Nucleus accumbens (tissue), 56 donors: ENCODE measurements at regions not wholly inside any gene's neighbourhood (a gene's known extent, or its start where the extent isn't known, plus 50 kb on each side); places are given as distances from the start of the nearest gene placed in this dataset.
A peak's percentile ranks its signal among the peaks of the same experiment; 100 is the strongest.

Experiments used
- DNase-seq, 56 donors: peaks; one replicate each; lab custom pipeline; 2025; lab: John Stamatoyannopoulos, UW

DNA sequence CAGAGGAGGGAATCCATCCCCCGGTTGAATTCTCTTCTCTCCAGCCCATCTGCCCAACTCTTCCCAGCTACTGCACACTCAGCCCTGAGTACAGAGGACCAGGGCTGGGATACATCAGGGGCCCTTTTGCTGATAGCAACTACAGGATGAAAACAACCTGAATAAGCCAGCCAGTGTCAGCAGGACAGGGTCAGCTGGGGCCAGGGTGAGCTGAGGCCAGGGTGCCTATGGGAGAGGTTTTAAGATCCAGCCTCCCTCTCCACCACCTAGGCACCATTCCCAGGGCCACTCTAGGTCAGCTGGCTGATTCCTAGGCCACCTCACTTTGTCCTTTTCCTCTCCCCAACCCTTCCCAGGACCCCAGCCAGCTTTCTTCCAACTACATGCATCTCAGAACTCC lies 83.8 kb downstream of the MRPL46 start:
- no peak for DNase-seq

DNA sequence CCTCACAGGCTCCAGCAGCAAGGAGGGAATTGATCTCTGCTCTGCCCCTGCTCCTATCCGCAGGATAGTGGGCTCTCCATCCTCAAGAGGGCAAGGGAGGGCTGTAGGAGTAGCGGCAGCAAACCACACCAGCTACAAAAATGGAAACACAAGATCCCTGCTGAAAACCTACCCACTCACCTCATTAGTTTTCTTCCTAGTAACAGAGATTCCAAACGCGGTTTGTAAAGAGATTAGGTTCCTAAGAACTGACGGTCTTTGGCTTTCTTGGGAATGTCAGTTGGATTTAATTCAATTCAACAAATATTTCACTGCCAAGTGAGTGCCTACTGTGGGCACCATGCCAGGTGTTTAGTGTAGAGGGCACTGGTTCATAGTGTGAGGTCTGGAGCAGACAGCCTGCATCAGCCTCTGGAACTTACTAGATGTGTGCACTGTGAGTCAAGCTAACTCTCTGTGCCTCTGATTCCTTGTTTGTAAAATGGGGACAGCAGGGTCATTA lies 84.7 kb downstream of the MRPL46 start:
- DNase-seq: peak in 12 of 56 donors; percentile 11 to 54 (median 30)

DNA sequence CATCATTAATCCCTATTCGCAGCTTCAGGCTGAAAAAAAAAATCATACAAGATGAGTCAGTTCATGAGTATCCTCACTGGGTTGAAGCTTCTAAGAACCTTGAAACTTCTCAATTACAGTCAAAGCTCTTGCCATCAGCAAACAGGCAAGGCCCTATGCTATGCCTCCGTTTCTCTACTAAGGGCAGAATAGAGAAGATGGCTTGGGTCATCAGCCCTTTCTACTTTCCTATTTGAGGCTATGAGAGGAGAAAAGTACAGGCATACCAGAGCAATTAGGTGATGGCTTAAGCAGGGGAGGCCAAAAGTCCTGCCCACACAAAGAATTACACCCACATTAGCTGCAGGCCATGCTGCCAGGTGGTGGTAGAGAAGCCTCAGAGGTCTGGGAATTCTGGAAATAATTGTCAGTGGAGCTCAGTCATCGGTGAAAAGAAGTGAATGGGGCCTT lies 89.0 kb downstream of the MRPL46 start:
- DNase-seq: no peak

DNA sequence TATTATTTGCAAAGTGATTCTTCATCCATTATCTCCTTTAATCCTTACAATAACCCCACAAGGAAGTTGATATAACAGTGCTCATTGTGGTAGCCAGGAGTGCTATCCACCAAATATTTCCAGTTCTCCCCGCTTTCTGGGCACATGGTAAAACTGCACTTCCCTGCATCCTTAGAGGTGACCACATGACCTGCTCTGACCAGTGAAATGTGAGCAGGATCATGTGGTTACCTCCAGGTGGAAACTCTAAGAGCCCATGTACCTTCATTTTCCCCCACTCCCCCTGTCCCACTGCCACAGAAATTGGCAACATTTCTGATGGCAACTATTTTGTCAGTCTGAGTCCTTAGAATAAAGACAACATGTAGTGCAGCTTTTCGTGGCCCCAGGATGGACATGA lies 89.7 kb downstream of the MRPL46 start:
- no peak for DNase-seq

DNA sequence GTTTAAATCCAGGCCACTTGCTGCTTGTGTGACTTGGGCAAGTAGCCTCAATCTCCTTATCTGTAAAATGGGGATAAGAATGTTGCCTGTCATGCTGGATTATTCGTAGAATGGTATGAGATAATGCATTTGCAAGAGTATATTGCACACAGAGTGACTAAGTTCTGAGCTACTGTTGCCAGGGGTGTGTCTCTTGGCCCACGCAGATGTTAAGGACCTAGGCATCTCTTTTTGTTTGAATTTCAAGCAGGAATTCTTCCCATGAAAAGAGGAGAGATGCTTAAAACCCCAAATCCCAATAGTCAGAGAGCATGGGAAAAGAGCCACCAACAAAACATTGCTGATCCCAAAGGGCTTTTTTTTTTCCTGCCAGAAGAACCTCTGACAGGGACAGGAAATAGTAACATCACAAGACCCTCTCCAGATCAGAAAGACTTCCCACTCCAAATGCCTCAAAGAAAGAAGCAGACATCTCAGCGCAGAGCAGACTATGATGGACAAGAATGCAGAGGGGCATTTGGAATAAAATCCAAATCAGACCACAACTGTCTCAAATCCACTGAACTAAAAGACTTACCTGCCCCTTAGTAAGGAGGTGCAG lies 90.5 kb downstream of the MRPL46 start:
- peak in 12 of 56 donors; percentile 2 to 58 (median 20) for DNase-seq

DNA sequence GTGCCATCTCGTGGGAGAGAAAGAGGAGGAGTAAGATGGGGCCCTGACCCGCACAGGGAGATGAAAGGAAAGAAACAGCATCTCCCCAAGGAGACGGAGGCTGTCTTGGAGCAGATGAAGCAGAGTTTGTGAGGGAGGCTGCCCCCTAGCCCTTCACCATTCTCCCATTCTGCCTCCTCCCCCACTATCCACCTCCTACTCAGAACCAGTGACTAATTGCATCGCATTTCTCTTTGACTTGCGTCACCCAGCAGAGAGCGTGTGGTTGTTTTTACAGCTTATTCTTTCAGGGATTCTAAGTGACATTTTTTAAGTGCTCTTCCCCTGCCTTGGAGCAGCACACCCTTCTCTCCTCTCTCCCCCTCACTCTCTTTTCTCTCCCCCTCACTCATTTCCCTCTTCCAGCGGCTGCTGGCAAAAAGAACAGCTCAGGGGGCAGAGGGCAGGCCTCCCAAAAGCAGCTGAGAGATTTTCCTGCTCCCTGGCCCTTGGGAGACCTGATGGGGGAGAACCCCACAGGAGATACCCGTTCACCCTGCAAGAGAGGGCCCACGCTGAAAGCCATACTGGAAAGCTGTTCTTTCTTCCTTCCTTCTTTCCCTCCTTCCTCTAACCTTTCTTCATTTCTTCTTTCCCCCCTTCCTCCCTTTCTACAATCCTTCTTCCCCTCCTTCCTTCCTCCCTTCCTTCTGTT lies 91.8 kb downstream of the MRPL46 start:
- peak in 35 of 56 donors; percentile 4 to 77 (median 41) for DNase-seq

DNA sequence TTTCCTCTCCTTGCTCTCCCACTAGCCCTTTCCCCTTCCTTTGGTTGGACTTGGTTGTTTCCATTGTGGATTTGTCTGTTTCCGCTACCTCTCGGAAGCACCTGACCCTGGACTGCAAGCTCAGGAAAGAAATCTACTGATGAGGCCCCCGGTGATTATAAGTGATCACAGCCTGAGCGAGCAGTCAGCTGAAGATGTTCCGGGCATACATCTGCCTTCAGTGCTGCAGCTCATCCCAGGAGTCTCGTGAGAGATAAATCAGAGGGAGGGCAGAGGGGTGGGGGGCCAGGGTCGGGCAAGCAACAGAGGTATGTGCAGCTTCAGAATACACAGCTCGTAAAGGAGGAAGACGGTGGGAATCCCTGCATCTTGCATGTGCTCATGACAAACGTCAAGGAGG lies 102.1 kb downstream of the MRPL46 start:
- no peak for DNase-seq

DNA sequence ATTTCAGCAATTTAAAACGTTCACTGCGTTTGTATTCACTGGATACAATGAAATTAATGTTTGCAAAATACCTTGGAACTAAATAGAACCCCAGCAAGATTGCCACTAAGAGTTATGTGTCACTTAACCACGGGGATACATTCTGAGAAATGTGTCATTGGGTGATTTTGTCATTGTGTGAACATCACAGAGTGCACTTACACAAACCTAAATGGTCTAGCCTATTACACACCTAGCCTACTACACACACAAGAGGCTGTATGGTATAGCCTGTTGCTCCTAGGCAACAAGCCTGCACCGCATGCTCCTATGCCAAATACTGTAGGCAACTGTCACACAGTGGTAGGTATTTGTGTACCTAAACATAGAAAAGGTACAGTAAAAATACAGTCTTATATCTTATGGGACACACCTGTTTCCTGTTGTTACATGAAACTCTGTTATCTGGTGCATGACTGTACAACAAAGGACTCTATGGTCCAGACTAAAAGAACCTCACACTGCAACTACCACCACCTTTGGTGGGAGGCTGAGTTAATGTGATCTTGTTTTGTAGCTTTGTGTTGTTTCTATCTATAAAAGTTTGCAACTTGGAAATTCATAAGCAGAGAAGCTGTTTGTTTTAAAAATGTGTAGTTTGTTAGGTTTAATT lies 92.2 kb upstream of the NTRK3 start:
- no peak for DNase-seq

DNA sequence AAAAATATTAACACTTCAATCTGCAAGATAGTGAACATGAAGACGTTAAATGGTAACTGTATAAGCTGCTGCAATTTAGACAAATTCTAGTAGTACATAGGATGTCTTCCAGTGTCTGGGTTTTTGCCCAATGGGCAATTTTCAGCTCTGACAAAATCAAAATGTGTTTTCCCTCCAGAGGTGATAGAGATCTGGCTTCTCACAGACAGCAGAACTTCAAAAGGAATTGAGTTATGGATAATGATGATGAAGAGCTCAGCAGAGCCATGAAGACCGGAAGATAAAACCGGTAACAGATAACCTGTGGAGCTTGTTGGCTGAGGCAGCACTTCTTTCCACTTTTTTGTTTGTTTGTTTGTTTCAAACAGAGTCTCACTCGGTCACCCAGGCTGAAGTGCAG lies 89.4 kb upstream of the NTRK3 start:
- DNase-seq: no peak

DNA sequence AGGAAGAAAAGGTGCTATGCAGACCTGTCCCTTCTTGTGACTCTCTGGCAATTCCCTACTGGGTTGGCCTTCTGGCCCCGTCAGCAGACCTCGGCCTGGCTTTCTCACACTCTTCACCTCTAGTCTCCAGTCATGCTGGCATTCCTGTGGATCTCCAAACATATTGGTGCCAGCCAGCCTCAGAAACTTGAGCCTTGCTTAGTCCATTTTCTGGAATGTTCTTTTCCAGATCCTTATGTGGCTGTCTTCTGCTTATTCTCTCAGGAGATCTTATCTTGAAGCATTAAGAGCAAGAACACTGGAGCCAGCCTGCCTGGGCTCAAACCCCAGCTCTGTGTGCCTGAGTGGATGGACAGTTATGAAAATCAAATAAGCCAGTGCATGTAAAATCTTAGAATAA lies 88.2 kb upstream of the NTRK3 start:
- DNase-seq: no peak

DNA sequence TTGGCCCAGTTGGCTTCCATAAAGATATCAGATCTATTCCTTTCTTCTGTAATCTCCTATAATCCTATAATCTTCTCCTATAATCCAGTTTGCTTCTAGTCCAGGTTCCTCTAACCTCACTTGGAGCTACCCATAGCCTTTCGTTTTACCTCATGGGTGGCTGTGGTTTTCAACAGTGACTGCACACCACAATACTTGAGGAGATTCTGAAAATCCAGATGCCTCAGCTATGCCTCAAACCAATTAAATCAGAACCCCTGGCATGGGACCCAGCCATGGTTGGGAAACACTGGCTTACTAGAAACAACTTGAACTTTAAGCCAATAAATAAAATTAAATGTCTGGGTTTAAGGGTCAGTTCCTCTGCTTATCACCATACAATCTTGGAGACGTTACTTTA lies 86.1 kb upstream of the NTRK3 start:
- no peak for DNase-seq

DNA sequence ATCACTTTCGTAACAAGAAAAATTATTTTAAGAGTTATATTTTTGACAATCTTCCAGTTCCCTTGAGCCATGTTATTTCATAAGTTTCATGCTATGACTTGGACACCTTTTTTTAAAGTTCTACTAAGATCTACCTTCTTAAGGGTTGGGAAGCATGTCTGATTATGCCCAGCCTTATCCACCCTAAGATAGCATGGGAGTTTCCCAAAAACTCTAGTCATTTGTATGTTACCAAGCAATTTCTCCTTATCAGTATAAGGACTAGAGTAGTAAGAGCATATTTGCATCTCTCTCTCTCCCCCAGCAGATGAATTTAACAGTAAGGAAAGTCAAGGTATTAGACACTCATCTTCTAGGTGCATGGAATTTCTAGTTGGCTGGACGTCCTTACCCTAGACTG lies 85.1 kb upstream of the NTRK3 start:
- DNase-seq: no peak

DNA sequence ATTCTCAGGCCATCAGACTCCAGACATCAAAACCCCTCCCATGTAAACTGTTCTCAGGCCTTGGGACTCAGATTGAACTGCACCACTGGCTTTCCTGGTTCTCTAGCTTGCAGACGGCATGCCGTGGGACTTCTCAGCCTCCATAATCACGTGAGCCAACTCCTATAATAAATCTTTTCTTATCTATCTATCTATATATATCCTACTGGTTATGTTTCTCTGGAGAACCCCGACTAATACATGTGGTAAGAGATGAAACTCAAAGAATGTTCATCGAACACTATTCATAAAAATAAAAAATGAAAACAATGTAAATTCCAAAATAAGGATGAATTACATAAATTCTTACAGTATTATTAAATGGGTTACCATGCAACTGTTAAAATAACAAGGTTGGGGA lies 84.5 kb upstream of the NTRK3 start:
- DNase-seq: no peak

DNA sequence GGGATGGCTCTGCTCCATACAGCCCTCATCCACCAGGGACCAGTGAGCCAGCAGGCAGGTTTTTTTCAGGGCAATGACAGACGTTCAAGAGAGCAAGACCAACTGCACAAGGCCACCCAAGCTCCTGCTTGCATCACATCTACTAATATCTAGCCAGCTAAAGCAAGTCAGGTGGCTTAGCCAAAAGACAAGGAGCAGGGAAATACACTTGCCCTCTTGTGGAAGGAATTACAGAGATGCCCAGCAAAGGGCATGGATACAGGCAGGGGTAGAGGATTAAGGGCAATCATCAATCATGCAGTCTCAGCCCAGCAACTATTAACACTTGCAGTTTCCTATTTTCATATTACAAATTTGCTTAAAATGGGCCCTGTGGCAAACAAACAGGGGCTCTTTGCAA lies 81.5 kb upstream of the NTRK3 start:
- DNase-seq: no peak

DNA sequence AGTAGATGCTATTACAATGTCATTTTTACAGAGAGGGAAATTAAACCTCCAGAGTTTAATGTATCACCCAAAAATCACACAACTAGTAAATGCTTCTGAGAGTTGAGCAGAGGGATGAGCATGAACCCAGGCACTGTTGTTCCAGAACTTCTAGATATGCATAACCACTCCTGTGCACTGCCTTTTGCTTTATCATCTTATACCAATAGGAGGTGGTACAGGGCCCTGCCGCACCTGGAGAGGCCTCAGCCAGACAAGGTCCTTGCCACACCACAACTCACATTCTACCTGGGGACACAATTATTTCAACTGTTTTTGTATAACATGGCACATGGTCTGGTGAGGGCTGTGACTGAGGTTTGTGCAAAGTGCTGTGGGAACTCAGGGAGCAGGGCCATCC lies 78.5 kb upstream of the NTRK3 start:
- no peak for DNase-seq

DNA sequence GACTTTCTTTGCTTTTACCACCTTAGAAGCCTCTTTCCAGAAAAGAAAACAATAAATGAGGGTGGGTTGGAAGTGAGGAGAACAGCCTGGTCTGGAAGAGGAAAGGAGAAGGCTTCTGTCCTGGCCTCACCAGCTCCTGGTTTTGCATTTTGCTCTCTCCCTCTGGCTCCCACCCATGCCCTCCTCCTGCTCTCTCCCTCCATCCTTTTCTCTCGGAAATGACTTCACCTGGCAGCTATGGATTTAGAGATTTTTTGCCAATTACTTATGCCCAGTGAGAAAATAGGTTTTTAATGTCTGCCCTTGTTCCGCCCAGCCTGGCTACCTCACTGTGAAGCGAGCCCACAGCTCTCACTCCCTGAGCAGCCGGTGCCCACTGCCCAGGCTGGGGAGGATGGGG lies 77.9 kb upstream of the NTRK3 start:
- DNase-seq: no peak

DNA sequence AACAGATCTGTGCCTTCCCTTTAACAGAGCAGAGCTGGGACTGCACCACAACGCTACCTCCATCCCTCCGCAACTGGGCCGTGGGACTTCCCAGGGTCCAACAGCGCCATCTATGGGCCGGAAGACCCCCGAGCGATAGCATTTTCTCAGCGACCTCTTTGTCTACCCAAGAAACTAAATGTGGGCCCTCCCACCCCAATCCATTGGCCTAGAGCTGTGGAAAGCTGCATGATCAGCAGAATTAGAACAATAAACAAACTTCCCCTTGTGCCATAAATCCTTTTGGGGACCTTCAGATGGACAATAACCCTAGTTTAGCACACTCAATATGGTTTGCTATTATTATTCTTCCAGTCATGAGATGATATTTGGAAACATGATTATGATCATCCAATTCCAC lies 74.8 kb upstream of the NTRK3 start:
- peak in 11 of 56 donors; percentile 0 to 23 (median 3) for DNase-seq

DNA sequence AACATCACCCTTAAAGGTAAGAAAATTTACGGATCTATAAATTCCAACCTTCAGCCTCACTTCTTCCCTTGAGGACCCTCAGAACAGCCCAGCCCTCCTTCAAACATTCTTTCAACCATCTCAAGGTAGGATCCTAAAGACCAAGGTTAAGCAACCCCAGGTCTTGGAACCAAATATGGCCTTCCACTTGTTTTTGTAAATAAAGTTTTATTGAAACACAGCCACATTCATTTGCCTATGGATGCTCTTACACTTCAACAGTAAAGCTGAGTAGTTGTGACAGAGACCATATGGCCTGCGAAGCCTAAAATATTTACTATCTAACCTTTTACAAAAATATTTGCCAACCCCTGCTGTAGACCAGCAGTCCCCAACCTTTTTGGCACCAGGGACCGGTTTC lies 70.4 kb upstream of the NTRK3 start:
- no peak for DNase-seq

DNA sequence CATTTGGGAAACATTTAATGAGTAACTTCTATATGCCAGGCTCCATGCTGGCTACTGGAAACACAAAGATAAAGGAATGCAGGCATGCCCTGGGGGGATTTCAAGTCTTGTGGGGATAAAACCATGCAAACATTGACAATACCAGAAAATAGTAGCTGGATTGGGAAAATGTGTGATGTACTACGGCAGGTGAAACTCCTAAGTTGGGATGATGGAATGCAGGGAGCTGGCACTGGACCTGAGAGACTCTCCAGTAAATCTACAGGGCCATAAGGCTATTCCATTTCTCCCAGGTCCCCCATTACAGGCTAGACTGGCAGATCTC lies 68.2 kb upstream of the NTRK3 start:
- DNase-seq: no peak

DNA sequence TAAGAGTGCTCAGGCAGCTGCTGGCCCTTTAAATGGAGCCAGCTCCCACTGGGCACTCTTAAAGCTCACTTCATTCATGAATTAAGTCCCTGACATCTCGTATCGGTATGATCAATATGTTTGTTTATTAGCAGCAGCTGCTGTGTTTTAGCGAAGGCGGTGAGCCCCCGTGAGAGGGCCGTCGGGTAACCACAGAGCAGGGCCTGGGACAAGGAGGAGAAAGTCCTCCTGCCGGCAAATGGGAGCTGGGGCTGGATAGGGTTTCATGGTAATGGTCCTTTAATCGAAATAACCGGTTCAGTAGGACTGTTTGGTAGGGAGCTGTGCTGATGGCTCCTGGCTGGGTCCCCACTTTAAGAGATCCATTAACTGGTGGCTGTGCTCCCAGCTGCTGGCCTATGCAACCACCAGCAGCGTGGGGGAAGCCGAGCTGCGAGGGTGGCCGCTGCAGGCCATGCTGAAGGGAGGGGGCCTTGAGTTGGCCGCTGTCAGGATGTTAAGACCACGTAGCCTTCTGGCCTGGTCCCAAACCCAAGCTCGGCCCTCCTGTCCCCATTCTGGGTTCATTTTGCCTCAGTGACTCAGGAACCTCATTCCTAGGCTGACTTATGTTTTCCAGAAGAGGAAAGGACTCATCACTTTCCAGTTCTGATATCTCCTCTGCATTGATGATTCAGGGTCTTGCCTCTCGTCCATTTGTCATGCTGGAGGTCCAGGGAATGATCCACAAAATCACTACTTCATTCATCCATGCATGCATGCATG lies 67.6 kb upstream of the NTRK3 start:
- no peak for DNase-seq

DNA sequence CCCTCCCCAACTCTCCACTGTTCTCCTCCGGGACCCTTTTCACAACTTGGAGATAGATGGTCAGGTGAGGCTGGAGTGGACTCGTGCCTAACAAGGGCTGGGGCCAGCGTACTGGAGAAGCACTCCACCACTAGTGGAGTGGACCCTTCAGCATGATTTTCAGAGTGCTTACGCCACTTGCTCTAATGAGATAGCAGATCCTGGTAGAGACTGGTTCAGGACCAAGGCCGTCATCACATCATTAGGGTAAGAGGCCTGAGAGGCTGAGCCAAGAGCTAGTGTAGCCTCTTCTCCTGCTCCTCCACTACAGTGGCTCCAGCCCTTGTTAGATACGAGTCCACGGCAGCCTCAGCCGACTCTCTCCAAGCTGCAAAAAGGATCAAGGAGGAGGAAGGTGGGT lies 66.9 kb upstream of the NTRK3 start:
- no peak for DNase-seq
